ENCODE measurements at regions not wholly inside any gene's neighbourhood (a gene's known extent, or its start where the extent isn't known, plus 50 kb on each side); places are given as distances from the start of the nearest gene placed in this dataset.

DNA sequence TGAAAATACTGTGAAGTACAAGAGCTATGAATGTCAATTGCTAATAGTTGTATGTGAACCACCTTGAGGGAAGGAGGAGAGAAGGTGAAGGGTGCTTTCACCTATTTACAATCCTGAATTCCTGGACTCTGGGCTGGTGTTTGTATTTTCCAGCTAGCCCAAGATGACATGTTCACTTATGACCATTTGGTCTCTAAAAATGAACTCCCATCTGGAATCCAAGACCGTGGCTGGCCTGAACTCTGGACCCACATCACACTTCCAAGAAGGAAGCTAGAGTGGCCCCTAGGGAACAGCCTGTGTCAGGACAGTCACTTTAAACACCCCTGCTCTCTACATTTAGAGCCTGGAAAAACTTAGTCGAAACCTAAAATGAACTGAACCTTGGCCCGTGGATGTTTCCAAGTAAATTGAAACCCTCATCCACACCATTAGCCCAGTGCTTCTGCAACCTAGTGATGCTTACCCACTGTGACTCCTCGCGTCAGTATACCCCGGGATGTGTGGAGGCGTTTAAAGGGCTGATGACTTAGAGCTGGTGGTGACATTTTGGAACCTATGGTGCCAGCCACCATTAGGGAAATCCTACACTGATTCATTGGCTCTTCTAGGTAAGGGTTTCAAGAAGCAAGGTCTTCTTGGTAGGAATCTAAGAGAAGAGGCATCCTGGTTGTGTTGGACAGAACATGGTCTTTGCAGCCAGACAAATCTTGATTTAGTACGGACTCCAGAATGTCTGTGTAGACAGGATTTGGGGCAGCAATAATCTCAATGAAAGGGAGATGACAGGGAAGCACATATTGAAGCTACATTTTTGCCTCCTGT is 171.5 kb upstream of the IRF2BP2 start:
- H3K27me3 ChIP-seq (ENCODE audit: control insufficient read depth, insufficient read depth, low read length): no peaks in the 10 kb centered on the region
- H3K4me3 ChIP-seq (ENCODE audit: low read depth in 2 of 2, low read length in 2 of 2): no peak overlapping the region
- no peak for DNase-seq (ENCODE audit: low read depth, low spot score)
- ChIA-PET CTCF (no interaction called here), POLR2A (no interaction called here)
- TF ChIP-seq POLR2AphosphoS5 (IDR thresholded peaks at IDR 0.05; ENCODE audit: low read depth, low read length): no peak
- TF ChIP-seq SIN3A (IDR thresholded peaks at IDR 0.05; ENCODE audit: borderline replicate concordance, insufficient read depth, low read depth, low read length): no peak
- TF ChIP-seq, protein P1, sequence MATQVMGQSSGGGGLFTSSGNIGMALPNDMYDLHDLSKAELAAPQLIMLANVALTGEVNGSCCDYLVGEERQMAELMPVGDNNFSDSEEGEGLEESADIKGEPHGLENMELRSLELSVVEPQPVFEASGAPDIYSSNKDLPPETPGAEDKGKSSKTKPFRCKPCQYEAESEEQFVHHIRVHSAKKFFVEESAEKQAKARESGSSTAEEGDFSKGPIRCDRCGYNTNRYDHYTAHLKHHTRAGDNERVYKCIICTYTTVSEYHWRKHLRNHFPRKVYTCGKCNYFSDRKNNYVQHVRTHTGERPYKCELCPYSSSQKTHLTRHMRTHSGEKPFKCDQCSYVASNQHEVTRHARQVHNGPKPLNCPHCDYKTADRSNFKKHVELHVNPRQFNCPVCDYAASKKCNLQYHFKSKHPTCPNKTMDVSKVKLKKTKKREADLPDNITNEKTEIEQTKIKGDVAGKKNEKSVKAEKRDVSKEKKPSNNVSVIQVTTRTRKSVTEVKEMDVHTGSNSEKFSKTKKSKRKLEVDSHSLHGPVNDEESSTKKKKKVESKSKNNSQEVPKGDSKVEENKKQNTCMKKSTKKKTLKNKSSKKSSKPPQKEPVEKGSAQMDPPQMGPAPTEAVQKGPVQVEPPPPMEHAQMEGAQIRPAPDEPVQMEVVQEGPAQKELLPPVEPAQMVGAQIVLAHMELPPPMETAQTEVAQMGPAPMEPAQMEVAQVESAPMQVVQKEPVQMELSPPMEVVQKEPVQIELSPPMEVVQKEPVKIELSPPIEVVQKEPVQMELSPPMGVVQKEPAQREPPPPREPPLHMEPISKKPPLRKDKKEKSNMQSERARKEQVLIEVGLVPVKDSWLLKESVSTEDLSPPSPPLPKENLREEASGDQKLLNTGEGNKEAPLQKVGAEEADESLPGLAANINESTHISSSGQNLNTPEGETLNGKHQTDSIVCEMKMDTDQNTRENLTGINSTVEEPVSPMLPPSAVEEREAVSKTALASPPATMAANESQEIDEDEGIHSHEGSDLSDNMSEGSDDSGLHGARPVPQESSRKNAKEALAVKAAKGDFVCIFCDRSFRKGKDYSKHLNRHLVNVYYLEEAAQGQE (IDR thresholded peaks at IDR 0.05; ENCODE audit: insufficient read depth in 1 of 2, low read depth in 2 of 2, low read length in 1 of 2): no peak
- TF ChIP-seq TCF7L2 (IDR thresholded peaks at IDR 0.05; ENCODE audit: low read depth, low read length): no peak
- TF ChIP-seq, protein P2, sequence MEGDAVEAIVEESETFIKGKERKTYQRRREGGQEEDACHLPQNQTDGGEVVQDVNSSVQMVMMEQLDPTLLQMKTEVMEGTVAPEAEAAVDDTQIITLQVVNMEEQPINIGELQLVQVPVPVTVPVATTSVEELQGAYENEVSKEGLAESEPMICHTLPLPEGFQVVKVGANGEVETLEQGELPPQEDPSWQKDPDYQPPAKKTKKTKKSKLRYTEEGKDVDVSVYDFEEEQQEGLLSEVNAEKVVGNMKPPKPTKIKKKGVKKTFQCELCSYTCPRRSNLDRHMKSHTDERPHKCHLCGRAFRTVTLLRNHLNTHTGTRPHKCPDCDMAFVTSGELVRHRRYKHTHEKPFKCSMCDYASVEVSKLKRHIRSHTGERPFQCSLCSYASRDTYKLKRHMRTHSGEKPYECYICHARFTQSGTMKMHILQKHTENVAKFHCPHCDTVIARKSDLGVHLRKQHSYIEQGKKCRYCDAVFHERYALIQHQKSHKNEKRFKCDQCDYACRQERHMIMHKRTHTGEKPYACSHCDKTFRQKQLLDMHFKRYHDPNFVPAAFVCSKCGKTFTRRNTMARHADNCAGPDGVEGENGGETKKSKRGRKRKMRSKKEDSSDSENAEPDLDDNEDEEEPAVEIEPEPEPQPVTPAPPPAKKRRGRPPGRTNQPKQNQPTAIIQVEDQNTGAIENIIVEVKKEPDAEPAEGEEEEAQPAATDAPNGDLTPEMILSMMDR (IDR thresholded peaks at IDR 0.05): no peak
- 0 out of 2 replicates have a peak, but pooled peaks cover 7% of the 10 kb centered on the region for H3K4me1 ChIP-seq (ENCODE audit: control insufficient read depth, insufficient read depth, low read length)
- intact Hi-C loops (cut with micrococcal nuclease; ENCODE audit: unreplicated experiment) (no loop called here), in situ Hi-C loops (cut with HindIII; ENCODE audit: low pct_unique_long_range_greater_than_20kb, low sequenced_read_pairs) (no loop called here)
- no peaks in the 10 kb centered on the region for H3K36me3 ChIP-seq (ENCODE audit: control insufficient read depth, insufficient read depth, low read length)
- ATAC-seq: no peak
- no peaks in the 10 kb centered on the region for H3K9me3 ChIP-seq (ENCODE audit: control insufficient read depth, insufficient read depth, low read depth, low read length)
- peak overlapping the region; percentile 42 for H3K27ac ChIP-seq (ENCODE audit: low read length)
- BruUV-seq (replicated peaks): no TSS peak

DNA sequence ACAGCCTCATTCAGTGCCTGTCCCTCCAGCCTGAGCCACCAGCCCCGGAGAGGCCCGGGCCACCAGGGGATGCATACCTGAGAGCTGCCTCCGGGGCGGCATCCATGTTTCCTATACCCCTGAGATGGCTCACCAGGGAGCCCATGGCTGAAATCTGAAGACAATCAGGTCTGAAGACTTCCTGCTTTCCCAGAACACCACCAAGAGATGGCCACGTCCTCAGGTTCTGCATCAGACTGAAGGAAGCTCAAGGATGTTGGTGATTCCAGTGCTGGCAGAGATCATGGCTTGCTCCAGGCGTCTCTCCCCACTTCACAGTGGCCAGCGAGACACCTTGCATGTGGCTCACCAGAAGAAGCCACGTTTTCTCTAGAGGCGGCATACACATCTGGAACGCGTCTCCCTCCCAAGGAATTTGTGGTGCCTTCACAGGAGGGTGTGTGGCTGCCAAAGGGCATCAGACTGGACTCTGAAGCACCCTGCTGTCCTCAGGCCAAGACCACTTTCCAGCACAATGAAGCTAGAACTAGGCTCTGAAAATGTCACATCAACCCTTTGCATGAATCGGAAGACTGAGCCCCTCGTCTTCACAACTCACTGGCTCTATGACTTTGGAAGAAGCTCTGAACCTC is 170.7 kb upstream of the IRF2BP2 start:
- ChIA-PET POLR2A (no interaction called here), CTCF (no interaction called here)
- no TSS peak for BruUV-seq (replicated peaks)
- ATAC-seq (no peak), DNase-seq (ENCODE audit: low read depth, low spot score) (no peak)
- intact Hi-C loops (cut with micrococcal nuclease; ENCODE audit: unreplicated experiment): no loop called here
- Histone ChIP-seq H3K27me3 (ENCODE audit: control insufficient read depth, insufficient read depth, low read length) (no peaks in the 10 kb centered on the region), H3K4me1 (ENCODE audit: control insufficient read depth, insufficient read depth, low read length) (0 out of 2 replicates have a peak, but pooled peaks cover 7% of the 10 kb centered on the region), H3K9me3 (ENCODE audit: control insufficient read depth, insufficient read depth, low read depth, low read length) (peaks cover 7% of the 10 kb centered on the region; the same call in 1 of the 2 replicates), H3K36me3 (ENCODE audit: control insufficient read depth, insufficient read depth, low read length) (no peaks in the 10 kb centered on the region), H3K27ac (ENCODE audit: low read length) (peak overlapping the region; percentile 42), H3K4me3 (ENCODE audit: low read depth in 2 of 2, low read length in 2 of 2) (no peak overlapping the region)
- in situ Hi-C loops (cut with HindIII; ENCODE audit: low pct_unique_long_range_greater_than_20kb, low sequenced_read_pairs): no loop called here
- TF ChIP-seq, protein P1 (IDR thresholded peaks at IDR 0.05; ENCODE audit: insufficient read depth in 1 of 2, low read depth in 2 of 2, low read length in 1 of 2): no peak
- TF ChIP-seq SIN3A (IDR thresholded peaks at IDR 0.05; ENCODE audit: borderline replicate concordance, insufficient read depth, low read depth, low read length): no peak
- TF ChIP-seq TCF7L2 (IDR thresholded peaks at IDR 0.05; ENCODE audit: low read depth, low read length): no peak
- TF ChIP-seq, protein P2 (IDR thresholded peaks at IDR 0.05): no peak
- TF ChIP-seq POLR2AphosphoS5 (IDR thresholded peaks at IDR 0.05; ENCODE audit: low read depth, low read length): no peak

Data from Panc1 (cell line).